GM19035 (cell line): ENCODE measurements at regions not wholly inside any gene's neighbourhood (a gene's known extent, or its start where the extent isn't known, plus 50 kb on each side); places are given as distances from the start of the nearest gene placed in this dataset.

Source experiments
- ATAC-seq: cut with Tn5 transposase; IDR thresholded peaks from one replicate; pipeline ENCODE4 v1.9.1; 2021; ENCODE audit not compliant: unreplicated experiment

- ATAC-seq: no peak
Measured at GRCh38 chr4:28518561-28519165, 1658.0 kb downstream of the STIM2 start.

- ATAC-seq: no peak
Measured at GRCh38 chr4:28523681-28524190, 1663.1 kb downstream of the STIM2 start.

DNA sequence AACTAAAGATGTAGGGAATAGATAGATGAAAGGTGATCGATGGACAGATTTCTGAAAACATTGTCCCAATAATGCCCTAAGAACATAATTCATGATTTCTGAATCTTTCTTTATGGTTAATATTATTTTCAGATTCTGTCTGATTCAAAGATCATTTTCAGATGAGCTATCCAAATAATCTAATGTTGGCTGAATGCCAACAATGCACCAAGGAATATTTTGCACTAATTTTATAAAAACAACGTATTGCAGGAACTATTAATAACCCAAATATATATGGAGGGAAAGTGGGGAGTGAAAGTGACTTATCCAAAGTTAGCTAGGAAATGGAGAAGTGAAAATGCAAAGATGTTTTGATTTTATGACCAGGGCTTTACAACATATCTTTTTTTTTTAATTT is 1675.5 kb downstream of the STIM2 start:
- ATAC-seq: no peak

DNA sequence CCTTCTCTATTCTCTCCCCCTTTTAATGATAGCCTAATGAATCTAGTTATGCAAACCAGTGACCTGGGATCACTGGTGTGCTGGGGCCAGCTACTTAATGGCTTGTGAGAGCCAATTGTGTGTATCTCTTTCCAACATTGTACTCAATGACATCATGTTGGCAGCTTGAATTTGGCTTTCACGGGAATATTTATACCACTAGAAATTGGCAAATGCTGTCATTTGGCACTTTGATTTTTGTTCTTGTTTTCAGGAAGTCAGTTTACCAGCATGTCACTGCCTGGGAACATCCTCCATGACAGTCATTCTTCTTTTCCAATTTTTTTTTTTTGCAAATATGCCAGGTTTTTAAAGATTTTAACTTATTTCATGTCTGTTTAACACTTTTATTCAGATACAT is 1685.3 kb downstream of the STIM2 start:
- ATAC-seq: no peak

DNA sequence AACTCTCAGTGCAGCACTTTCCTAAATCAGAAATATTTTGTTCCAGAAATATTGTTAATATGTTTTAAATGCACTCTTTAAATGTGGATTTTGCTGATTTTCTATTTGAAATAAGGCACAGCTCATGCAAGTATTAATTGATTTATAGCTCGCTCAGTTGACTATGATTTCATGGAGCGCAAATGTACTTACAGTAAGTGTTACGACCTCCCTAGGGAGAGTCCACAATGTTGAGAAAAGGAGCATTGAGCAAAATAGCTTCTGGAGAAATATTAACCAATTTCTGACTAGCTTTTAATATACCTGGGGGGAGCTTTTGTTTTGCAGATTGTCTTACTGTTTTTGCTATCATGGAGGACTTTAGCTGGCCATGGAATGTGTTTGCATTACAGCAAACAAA is 1687.5 kb downstream of the STIM2 start:
- no peak for ATAC-seq

- no peak for ATAC-seq
Measured at GRCh38 chr4:28548594-28548993, 1688.0 kb downstream of the STIM2 start.

DNA sequence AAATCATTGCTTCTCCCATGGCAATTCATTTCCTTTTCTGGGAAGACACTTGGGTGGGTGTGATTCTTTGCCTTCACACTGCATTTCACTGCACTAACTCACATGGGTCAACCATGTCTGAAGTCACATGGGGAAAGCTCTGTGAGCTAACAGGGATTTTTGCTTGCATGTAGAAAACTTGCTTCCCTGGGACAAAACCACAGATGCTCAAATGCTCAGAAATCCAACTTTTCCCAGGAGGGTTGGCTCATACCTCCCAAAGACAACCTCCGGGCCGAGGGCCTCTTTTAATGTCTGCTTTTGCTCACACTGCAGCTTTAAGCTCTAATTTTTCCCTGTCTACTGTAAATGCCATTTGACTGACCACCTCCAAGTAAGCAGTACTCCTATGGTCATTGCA is 1695.2 kb downstream of the STIM2 start:
- ATAC-seq: no peak

- ATAC-seq: no peak
Measured at GRCh38 chr4:28557755-28558154, 1697.1 kb downstream of the STIM2 start.

DNA sequence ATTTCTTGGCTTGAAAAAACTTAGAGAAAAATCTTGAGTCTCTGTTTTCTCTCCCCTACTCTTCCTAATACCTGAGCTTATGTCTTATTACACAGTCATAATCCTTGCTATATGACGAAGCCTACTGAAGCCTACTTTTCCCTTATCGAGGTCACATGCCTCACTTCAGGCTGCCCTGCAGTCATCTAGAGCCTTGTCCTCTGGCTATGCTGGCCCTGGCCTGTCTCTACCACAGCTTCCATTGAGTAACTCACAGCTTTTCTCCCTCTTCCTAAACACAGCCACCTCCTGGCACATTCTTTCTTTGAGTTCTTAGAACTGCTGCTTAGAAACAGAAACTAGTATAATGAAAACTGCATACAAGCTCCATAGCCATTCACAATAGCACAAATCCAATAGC is 1698.3 kb downstream of the STIM2 start:
- no peak for ATAC-seq

- ATAC-seq: no peak
Measured at GRCh38 chr4:28562913-28563312, 1702.3 kb downstream of the STIM2 start.

- no peak for ATAC-seq
Measured at GRCh38 chr4:28565396-28565795, 1704.8 kb downstream of the STIM2 start.

GRCh38 chr4:28600958-28601357 is 1740.3 kb downstream of the STIM2 start:
- no peak for ATAC-seq

- ATAC-seq: no peak
Measured at GRCh38 chr4:28621591-28621990, 1761.0 kb downstream of the STIM2 start.

GRCh38 chr4:28636971-28637370 is 1776.3 kb downstream of the STIM2 start:
- ATAC-seq: no peak

DNA sequence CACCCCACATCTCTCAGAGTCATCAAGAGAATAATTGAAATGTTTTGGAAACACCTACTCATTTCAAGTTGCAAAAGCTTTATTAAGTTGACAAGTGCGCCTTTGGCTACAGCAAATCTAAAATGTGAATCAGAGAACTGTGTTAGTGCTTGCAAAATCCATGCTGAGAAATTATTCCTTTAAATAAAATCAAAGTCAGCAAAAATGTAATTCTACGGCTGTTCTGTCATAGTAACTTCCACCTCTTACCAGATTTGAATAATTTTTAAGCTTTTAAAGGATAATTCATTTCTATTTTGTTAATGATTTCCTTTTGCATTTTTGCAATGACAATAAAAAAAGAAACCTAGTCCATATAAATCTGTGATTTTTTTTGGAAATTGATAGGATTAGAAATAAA is 1779.1 kb downstream of the STIM2 start:
- ATAC-seq: no peak

- no peak for ATAC-seq
Measured at GRCh38 chr4:28654618-28655017, 1794.0 kb downstream of the STIM2 start.

DNA sequence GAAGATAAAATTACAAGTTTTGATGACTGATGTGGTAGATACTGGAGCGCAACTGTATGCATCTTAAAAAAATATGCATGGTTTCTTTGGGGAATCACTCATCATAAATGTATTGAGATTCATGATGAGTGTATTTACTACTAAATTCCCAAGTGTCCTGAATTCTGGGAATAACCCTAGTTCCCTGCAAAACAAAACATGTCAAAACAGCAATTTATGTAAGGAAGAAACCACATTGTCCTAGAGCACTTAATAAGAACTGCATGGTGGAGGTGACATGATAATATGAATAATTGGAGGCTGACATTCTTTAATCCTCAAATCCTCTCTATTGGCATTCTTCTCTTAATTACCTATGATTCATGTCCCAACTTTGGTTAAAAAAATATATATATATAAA is 1804.7 kb downstream of the STIM2 start:
- ATAC-seq: no peak

- ATAC-seq: no peak
Measured at GRCh38 chr4:28675582-28675981, 1814.9 kb downstream of the STIM2 start.

DNA sequence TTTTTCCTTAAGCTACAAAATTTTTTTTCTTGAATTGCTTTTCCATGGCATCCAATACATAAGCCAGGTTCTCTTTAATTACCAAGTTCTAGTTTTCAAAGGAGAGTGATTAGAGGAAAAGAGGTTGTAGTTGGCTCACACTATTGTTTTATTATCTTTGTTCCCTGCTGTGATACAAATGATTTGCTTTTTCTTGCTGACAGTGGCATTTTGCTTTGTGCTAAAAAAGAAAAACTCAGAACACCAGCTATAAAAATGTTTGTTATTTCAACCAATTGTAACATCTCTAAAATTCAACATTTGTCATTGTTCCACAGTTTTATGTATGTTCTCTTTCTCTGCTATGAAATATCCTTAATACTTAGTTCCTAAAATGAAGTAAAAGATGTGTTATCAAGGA is 1817.2 kb downstream of the STIM2 start:
- no peak for ATAC-seq

- ATAC-seq: no peak
Measured at GRCh38 chr4:28682847-28683246, 1822.2 kb downstream of the STIM2 start.

GRCh38 chr4:28686618-28687017 is 1826.0 kb downstream of the STIM2 start:
- ATAC-seq: no peak

GRCh38 chr4:28690890-28691289 is 1830.2 kb downstream of the STIM2 start:
- no peak for ATAC-seq

DNA sequence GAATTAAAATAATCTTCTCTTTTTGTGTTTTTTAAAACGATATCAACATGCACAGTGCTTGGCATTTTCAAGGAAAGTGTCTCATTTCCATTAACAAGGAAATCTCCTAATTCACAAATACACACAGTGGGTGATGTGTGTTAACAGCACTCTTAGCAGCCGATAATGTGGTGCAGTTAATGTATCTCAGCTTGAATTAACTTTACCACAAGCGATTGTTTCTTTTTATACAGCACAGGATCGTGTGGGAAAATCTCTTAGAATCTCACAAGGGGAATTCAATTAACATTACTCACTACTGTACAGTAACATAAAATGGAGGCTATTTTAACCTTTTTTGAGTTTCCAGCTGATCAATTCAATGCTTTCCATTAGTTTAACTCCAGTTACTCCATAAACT is 1841.9 kb downstream of the STIM2 start:
- no peak for ATAC-seq
